Mesenchymal stem cell (in vitro differentiated cells and primary cell): ENCODE measurements at regions not wholly inside any gene's neighbourhood (a gene's known extent, or its start where the extent isn't known, plus 50 kb on each side); places are given as distances from the start of the nearest gene placed in this dataset.

Experiments used
- DNase-seq: peaks from one replicate; pipeline ENCODE4 v3.0.0-alpha.2; 2013
- H2AFZ ChIP-seq: one replicate; pipeline ENCODE4 v1.6.1; 2013; ENCODE audit warnings: low read depth, mild to moderate bottlenecking, control low read depth, inconsistent platforms, low read length, moderate library complexity
- H2AK5ac ChIP-seq: 2 replicates; pipeline ENCODE4 v1.6.1; 2013; ENCODE audit warnings: low read length, moderate library complexity, mild to moderate bottlenecking, inconsistent platforms; ENCODE audit not compliant: severe bottlenecking
- H2BK120ac ChIP-seq: one replicate; pipeline ENCODE4 v1.6.1; 2013; ENCODE audit warnings: low read depth, mild to moderate bottlenecking, inconsistent platforms, low read length, moderate library complexity
- H2BK12ac ChIP-seq, 2 experiments: one replicate each; pipeline ENCODE4 v1.6.1; 2013; ENCODE audit warnings: inconsistent platforms in 2 of 2, low read length in 2 of 2, mild to moderate bottlenecking in 2 of 2, moderate library complexity in 2 of 2, control low read depth in 1 of 2
- H2BK15ac ChIP-seq: one replicate; pipeline ENCODE4 v1.6.1; 2013; ENCODE audit warnings: mild to moderate bottlenecking, low read depth, inconsistent platforms; ENCODE audit not compliant: poor library complexity, severe bottlenecking
- H2BK5ac ChIP-seq: 2 replicates; pipeline ENCODE4 v1.6.1; 2013; ENCODE audit warnings: low read depth, mild to moderate bottlenecking, low read length, control low read depth, inconsistent platforms; ENCODE audit not compliant: poor library complexity, severe bottlenecking
- H3K14ac ChIP-seq, 2 experiments: one replicate each; pipeline ENCODE4 v1.6.1; 2013; ENCODE audit warnings: inconsistent platforms in 2 of 2, low read length in 2 of 2, control low read depth in 1 of 2, mild to moderate bottlenecking in 1 of 2, moderate library complexity in 1 of 2
- H3K18ac ChIP-seq, 2 experiments: one replicate each; pipeline ENCODE4 v1.6.1; 2013; ENCODE audit warnings: inconsistent platforms in 2 of 2, low read length in 2 of 2, control low read depth in 1 of 2, low read depth in 1 of 2, mild to moderate bottlenecking in 1 of 2
- H3K23ac ChIP-seq, 2 experiments: one replicate each; pipeline ENCODE4 v1.6.1; 2013; ENCODE audit warnings: inconsistent platforms in 2 of 2, low read length in 2 of 2, mild to moderate bottlenecking in 2 of 2, moderate library complexity in 2 of 2, control low read depth in 1 of 2
- H3K27ac ChIP-seq: 2 replicates; pipeline ENCODE4 v1.5.1; 2013; ENCODE audit warnings: mild to moderate bottlenecking, moderate library complexity, low read length, control low read depth, inconsistent platforms; ENCODE audit not compliant: poor library complexity, severe bottlenecking
- H3K27me3 ChIP-seq, 2 experiments: 2 replicates each; pipeline versions ENCODE4 v1.6.1 to v1.7.0; 2013; ENCODE audit warnings: low read length in 2 of 2, mild to moderate bottlenecking in 2 of 2, moderate library complexity in 2 of 2, control low read depth in 1 of 2, inconsistent platforms in 1 of 2; ENCODE audit not compliant: control insufficient read depth in 1 of 2, insufficient read depth in 1 of 2
- H3K36me3 ChIP-seq, 2 experiments: 2 replicates each; pipeline versions ENCODE4 v1.6.1 to v1.7.0; 2013; ENCODE audit warnings: low read length in 2 of 2, control low read depth in 1 of 2, inconsistent platforms in 1 of 2, low read depth in 1 of 2, mild to moderate bottlenecking in 1 of 2; ENCODE audit not compliant: insufficient read depth in 2 of 2, control insufficient read depth in 1 of 2
- H3K4ac ChIP-seq, 2 experiments: one replicate each; pipeline ENCODE4 v1.6.1; 2013; ENCODE audit warnings: inconsistent platforms in 2 of 2, low read length in 2 of 2, mild to moderate bottlenecking in 2 of 2, moderate library complexity in 2 of 2, control low read depth in 1 of 2, low read depth in 1 of 2
- H3K4me1 ChIP-seq: 2 replicates; pipeline ENCODE4 v1.6.1; 2013; ENCODE audit warnings: low read depth, low read length, control low read depth; ENCODE audit not compliant: control insufficient read depth, insufficient read depth
- H3K4me2 ChIP-seq: 2 replicates; pipeline ENCODE4 v1.6.1; 2013; ENCODE audit warnings: low read length, mild to moderate bottlenecking, inconsistent platforms; ENCODE audit not compliant: poor library complexity, severe bottlenecking
- H3K4me3 ChIP-seq, 2 experiments: 2 replicates each; pipeline versions ENCODE4 v1.5.1 to v1.7.0; 2013; ENCODE audit warnings: low read length in 2 of 2, mild to moderate bottlenecking in 2 of 2, control low read depth in 1 of 2, low read depth in 1 of 2; ENCODE audit not compliant: insufficient read depth in 1 of 2
- H3K79me1 ChIP-seq: replicated peaks from 2 replicates; pipeline ENCODE4 v1.6.1; 2013; ENCODE audit warnings: mild to moderate bottlenecking, control low read depth, low read length, inconsistent platforms; ENCODE audit not compliant: poor library complexity, severe bottlenecking
- H3K9ac ChIP-seq: 2 replicates; pipeline ENCODE4 v1.7.0; 2013; ENCODE audit warnings: mild to moderate bottlenecking, low read length, moderate library complexity
- H3K9me3 ChIP-seq: 2 replicates; pipeline ENCODE4 v1.7.0; 2013; ENCODE audit warnings: mild to moderate bottlenecking, low read length; ENCODE audit not compliant: control insufficient read depth
- H4K8ac ChIP-seq: one replicate; pipeline ENCODE4 v1.6.1; 2013; ENCODE audit warnings: inconsistent platforms, mild to moderate bottlenecking, low read length, moderate library complexity
- H4K91ac ChIP-seq: one replicate; pipeline ENCODE4 v1.6.1; 2013; ENCODE audit warnings: mild to moderate bottlenecking, low read length, inconsistent platforms
- WGBS: methylation state at CpG from one replicate; pipeline ENCODE4 v1.1.7; 2013; ENCODE audit warnings: mixed read lengths; 5-methylcytosine and 5-hydroxymethylcytosine counted together

DNA sequence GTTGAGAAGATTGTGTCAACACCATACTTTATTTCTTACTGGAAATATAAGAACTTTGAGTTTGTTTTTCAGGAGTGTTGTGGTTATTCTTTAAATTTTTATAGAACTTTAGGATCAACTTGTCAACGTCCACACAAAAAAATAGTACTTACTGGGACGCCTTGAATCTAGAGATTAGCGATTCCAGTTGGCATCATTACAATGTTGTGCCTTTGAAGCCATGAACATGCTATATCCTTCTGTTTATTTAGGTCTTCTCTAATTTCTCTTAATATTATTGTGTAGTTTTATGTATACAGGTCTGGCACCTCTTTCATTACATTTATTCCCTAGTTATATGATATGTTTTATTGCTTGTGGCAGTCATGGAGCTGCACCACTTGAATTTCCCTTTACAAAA lies 320.8 kb upstream of the CCDC196 start:
- Histone ChIP-seq H3K79me1 (no peaks in the 10 kb centered on the region), H2BK12ac (no peak overlapping the region), H3K4me1 (no peaks in the 10 kb centered on the region), H3K23ac (no peak overlapping the region), H3K4me2 (no peak overlapping the region), H2BK5ac (no peak overlapping the region), H3K27ac (no peak overlapping the region), H3K4me3 (no peak overlapping the region), H2BK15ac (no peak overlapping the region), H3K9me3 (no peaks in the 10 kb centered on the region), H4K8ac (no peak overlapping the region), H2AFZ (no peak overlapping the region), H4K91ac (no peak overlapping the region), H3K27me3 (no peaks in the 10 kb centered on the region), H2AK5ac (no peak overlapping the region), H3K14ac (no peak overlapping the region), H3K9ac (no peak overlapping the region), H3K36me3 (no peaks in the 10 kb centered on the region), H2BK120ac (no peak overlapping the region), H3K18ac (no peak overlapping the region), H3K4ac (no peak overlapping the region)
- WGBS = 78% methylated on average over 3 of the region's 3 CpGs
- no peak for DNase-seq

DNA sequence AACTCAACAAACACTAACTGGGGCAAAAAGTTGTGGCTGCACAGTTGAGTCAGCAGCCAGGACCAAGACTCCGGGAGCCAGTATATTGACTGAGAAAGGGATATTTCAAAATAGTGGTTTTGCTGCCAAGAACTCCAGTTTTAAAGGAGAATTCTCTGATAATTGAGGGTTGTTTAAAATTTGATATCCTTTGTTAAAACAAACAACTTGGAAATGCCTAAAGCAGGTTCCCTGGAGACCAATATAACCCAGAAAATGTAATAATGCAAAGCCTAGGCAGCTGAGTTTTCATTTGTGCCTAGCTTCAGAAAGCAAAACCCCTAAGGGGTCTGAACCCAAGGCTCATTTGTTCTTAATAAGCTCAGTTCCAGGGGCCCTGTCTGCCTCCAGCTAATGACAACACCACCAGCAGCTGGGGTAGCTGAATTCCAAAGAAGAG lies 311.7 kb upstream of the CCDC196 start:
- H3K36me3 ChIP-seq = no peaks in the 10 kb centered on the region
- WGBS = 38% methylated on average over 1 of the region's 1 CpG
- no peak overlapping the region for H3K4me3 ChIP-seq

DNA sequence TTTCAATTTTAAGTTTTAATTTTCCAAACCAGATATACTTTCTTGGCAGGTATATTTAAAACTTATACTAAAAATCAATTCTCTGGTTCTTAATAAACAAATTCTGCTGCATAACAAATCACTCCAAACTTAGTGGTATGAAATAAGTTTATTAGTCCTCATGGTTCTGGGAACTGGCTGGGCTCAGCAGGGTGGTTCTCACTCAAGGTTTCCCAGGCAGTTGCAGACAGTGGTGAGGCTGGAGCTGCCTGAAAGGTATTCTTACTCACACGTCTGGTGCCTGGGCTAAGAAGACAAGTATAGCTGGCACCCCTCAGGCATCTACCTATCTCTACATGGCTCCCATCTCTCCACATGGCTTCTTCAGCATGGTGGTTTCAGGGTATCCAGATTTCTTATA lies 308.2 kb upstream of the CCDC196 start:
- no peak overlapping the region for H3K4me3 ChIP-seq
- H4K91ac ChIP-seq = no peak overlapping the region
- H3K9ac ChIP-seq = no peak overlapping the region
- peaks cover 0 to 7% of the 10 kb centered on the region in 2 experiments for H3K27me3 ChIP-seq
- H2BK12ac ChIP-seq = no peak overlapping the region
- H2BK120ac ChIP-seq = no peak overlapping the region
- no peak overlapping the region for H3K14ac ChIP-seq
- H3K4me1 ChIP-seq = no peaks in the 10 kb centered on the region
- no peak overlapping the region for H3K18ac ChIP-seq
- no peak overlapping the region for H2AK5ac ChIP-seq
- no peak overlapping the region for H4K8ac ChIP-seq
- no peak overlapping the region for H2BK15ac ChIP-seq
- no peak overlapping the region for H2BK5ac ChIP-seq
- DNase-seq = no peak
- no peak overlapping the region for H3K27ac ChIP-seq
- H3K9me3 ChIP-seq = peaks cover 12% of the 10 kb centered on the region
- WGBS = no CpG with 5 or more reads among the region's 1 CpG
- H3K4ac ChIP-seq = no peak overlapping the region
- no peaks in the 10 kb centered on the region for H3K36me3 ChIP-seq
- H3K79me1 ChIP-seq = no peaks in the 10 kb centered on the region
- H3K4me2 ChIP-seq = no peak overlapping the region
- no peak overlapping the region for H2AFZ ChIP-seq
- no peak overlapping the region for H3K23ac ChIP-seq

More for the DNA sequence above, 311.7 kb upstream of the CCDC196 start:
- H2BK15ac ChIP-seq = no peak overlapping the region
- no peaks in the 10 kb centered on the region for H3K79me1 ChIP-seq
- H3K18ac ChIP-seq = no peak overlapping the region
- H3K4me2 ChIP-seq = no peak overlapping the region
- H2BK5ac ChIP-seq = no peak overlapping the region
- H3K9me3 ChIP-seq = peaks cover 9% of the 10 kb centered on the region
- H3K14ac ChIP-seq = no peak overlapping the region
- H3K27ac ChIP-seq = no peak overlapping the region
- no peak overlapping the region for H2BK12ac ChIP-seq
- no peak overlapping the region for H2AK5ac ChIP-seq
- H3K27me3 ChIP-seq = no peaks in the 10 kb centered on the region
- H3K23ac ChIP-seq = no peak overlapping the region
- no peak overlapping the region for H2AFZ ChIP-seq
- H3K4ac ChIP-seq = no peak overlapping the region
- H3K4me1 ChIP-seq = no peaks in the 10 kb centered on the region
- H4K8ac ChIP-seq = no peak overlapping the region
- no peak for DNase-seq
- H3K9ac ChIP-seq = no peak overlapping the region
- H2BK120ac ChIP-seq = no peak overlapping the region
- H4K91ac ChIP-seq = no peak overlapping the region

DNA sequence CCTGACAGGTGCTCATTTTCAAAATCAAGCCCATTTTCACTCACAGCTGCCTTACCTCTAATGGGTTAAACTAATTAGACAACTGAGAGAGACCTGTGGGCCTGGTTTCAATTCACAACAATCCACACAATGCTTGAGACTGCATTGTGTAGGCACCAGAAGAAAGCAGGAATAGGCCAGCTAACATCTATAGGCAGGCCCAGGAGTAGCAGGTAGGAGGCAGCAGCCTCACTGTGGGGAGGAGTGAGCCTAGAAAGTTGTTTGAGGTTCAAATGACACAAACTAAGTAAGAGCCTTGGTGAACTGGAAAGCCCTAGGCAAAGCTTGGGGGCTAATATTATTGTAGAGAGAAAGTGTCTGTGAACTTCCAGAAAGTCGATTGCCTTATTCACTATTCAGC lies 289.5 kb upstream of the CCDC196 start:
- Histone ChIP-seq H3K9ac (no peak overlapping the region), H3K4me1 (no peaks in the 10 kb centered on the region), H3K27me3 (no peaks in the 10 kb centered on the region), H4K91ac (no peak overlapping the region), H2BK120ac (no peak overlapping the region), H3K14ac (no peak overlapping the region), H4K8ac (no peak overlapping the region), H2BK12ac (no peak overlapping the region), H2BK15ac (no peak overlapping the region), H3K36me3 (no peaks in the 10 kb centered on the region), H3K18ac (no peak overlapping the region), H2AFZ (no peak overlapping the region), H3K4me2 (no peak overlapping the region), H2AK5ac (no peak overlapping the region), H3K23ac (no peak overlapping the region), H3K4me3 (no peak overlapping the region), H2BK5ac (no peak overlapping the region), H3K79me1 (no peaks in the 10 kb centered on the region), H3K27ac (no peak overlapping the region), H3K9me3 (no peaks in the 10 kb centered on the region), H3K4ac (no peak overlapping the region)
- 27% methylated on average over 1 of the region's 1 CpG for WGBS
- no peak for DNase-seq
